HL-60 (cell line): ENCODE measurements at regions not wholly inside any gene's neighbourhood (a gene's known extent, or its start where the extent isn't known, plus 50 kb on each side); places are given as distances from the start of the nearest gene placed in this dataset.

Source experiments
- DNase-seq, 2 experiments: peaks; one replicate each; pipeline ENCODE4 v3.0.0-alpha.2; 2010 to 2020; ENCODE audit warnings: low read depth in 1 of 2, low spot score in 1 of 2
- H3K27ac ChIP-seq: fragments of 250-450 bp; sonication (Bioruptor Pico); replicated peaks from 2 replicates; pipeline ENCODE4 v1.5.1; 2020; ENCODE audit warnings: mild to moderate bottlenecking, moderate library complexity
- H3K27me3 ChIP-seq: fragments of 250-450 bp; sonication (Bioruptor Pico); 2 replicates; pipeline ENCODE4 v1.5.1; 2021; ENCODE audit warnings: mild to moderate bottlenecking, moderate library complexity; ENCODE audit not compliant: insufficient read depth, poor library complexity, severe bottlenecking
- H3K4me3 ChIP-seq: replicated peaks from 2 replicates; pipeline ENCODE4 v1.5.1; 2011; ENCODE audit warnings: mild to moderate bottlenecking, control low read depth, low read length; ENCODE audit not compliant: insufficient read depth
- CTCF ChIP-seq: IDR thresholded peaks from one replicate; pipeline ENCODE4 v1.5.1; 2011; ENCODE audit warnings: low read length, control low read depth, inconsistent platforms; ENCODE audit not compliant: insufficient read depth
- GABPA ChIP-seq: IDR thresholded peaks from 2 replicates; pipeline ENCODE4 v1.6.1; 2012; ENCODE audit warnings: low read depth
- POLR2AphosphoS5 ChIP-seq: IDR thresholded peaks from 2 replicates; pipeline ENCODE4 v1.6.1; 2012; ENCODE audit warnings: low read depth
- SPI1 ChIP-seq: IDR thresholded peaks from 2 replicates; pipeline ENCODE4 v1.6.1; 2012; ENCODE audit warnings: low read depth, mild to moderate bottlenecking, borderline replicate concordance
- TF ChIP-seq, protein P1 (sequence below): IDR thresholded peaks from 2 replicates; pipeline ENCODE4 v1.6.1; 2012; ENCODE audit warnings: low read depth; ENCODE audit not compliant: insufficient replicate concordance

- Histone ChIP-seq H3K4me3 (no peak overlapping the region), H3K27me3 (no peaks in the 10 kb centered on the region), H3K27ac (no peak overlapping the region)
- no peak for DNase-seq
- no peak for TF ChIP-seq CTCF
- TF ChIP-seq, protein P1, sequence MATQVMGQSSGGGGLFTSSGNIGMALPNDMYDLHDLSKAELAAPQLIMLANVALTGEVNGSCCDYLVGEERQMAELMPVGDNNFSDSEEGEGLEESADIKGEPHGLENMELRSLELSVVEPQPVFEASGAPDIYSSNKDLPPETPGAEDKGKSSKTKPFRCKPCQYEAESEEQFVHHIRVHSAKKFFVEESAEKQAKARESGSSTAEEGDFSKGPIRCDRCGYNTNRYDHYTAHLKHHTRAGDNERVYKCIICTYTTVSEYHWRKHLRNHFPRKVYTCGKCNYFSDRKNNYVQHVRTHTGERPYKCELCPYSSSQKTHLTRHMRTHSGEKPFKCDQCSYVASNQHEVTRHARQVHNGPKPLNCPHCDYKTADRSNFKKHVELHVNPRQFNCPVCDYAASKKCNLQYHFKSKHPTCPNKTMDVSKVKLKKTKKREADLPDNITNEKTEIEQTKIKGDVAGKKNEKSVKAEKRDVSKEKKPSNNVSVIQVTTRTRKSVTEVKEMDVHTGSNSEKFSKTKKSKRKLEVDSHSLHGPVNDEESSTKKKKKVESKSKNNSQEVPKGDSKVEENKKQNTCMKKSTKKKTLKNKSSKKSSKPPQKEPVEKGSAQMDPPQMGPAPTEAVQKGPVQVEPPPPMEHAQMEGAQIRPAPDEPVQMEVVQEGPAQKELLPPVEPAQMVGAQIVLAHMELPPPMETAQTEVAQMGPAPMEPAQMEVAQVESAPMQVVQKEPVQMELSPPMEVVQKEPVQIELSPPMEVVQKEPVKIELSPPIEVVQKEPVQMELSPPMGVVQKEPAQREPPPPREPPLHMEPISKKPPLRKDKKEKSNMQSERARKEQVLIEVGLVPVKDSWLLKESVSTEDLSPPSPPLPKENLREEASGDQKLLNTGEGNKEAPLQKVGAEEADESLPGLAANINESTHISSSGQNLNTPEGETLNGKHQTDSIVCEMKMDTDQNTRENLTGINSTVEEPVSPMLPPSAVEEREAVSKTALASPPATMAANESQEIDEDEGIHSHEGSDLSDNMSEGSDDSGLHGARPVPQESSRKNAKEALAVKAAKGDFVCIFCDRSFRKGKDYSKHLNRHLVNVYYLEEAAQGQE: no peak
- TF ChIP-seq POLR2AphosphoS5: no peak
- no peak for TF ChIP-seq SPI1
- no peak for TF ChIP-seq GABPA
Measured at GRCh38 chr9:103988821-103989220, 105.3 kb upstream of the SMC2 start.

GRCh38 chr9:103990311-103990710 is 103.8 kb upstream of the SMC2 start:
- no peak for DNase-seq
- TF ChIP-seq, protein P1: no peak
- TF ChIP-seq GABPA: no peak
- no peak overlapping the region for H3K4me3 ChIP-seq
- no peak overlapping the region for H3K27ac ChIP-seq
- H3K27me3 ChIP-seq: no peaks in the 10 kb centered on the region

- Histone ChIP-seq H3K27ac (no peak overlapping the region), H3K4me3 (no peak overlapping the region), H3K27me3 (no peaks in the 10 kb centered on the region)
- TF ChIP-seq SPI1 (no peak), POLR2AphosphoS5 (no peak), CTCF (no peak), GABPA (no peak)
- TF ChIP-seq, protein P1: no peak
- no peak for DNase-seq
Measured at GRCh38 chr9:103991001-103991400, 103.1 kb upstream of the SMC2 start.

GRCh38 chr9:103991698-103992097 is 102.4 kb upstream of the SMC2 start:
- H3K27ac ChIP-seq: no peak overlapping the region

More at GRCh38 chr9:103991698-103992097, 102.4 kb upstream of the SMC2 start:
- TF ChIP-seq GABPA (no peak), CTCF (no peak), SPI1 (no peak), POLR2AphosphoS5 (no peak)
- TF ChIP-seq, protein P1: no peak
- no peak for DNase-seq
- Histone ChIP-seq H3K4me3 (no peak overlapping the region), H3K27me3 (no peaks in the 10 kb centered on the region)
